Neural cell (in vitro differentiated cells): ENCODE measurements at regions not wholly inside any gene's neighbourhood (a gene's known extent, or its start where the extent isn't known, plus 50 kb on each side); places are given as distances from the start of the nearest gene placed in this dataset.
"Not testable (repeated sequence)": the region's sequence is repeated elsewhere in the genome, so short reads cannot be mapped to it uniquely, and the experiment has no call there.

Experiments
- CTCF ChIP-seq: fragments of 450-650 bp; IDR thresholded peaks from 2 replicates; pipeline ENCODE4 v1.5.1; 2014; ENCODE audit warnings: antibody characterized with exemption, mild to moderate bottlenecking, moderate library complexity; ENCODE audit not compliant: poor library complexity, severe bottlenecking
- EP300 ChIP-seq: fragments of 450-650 bp; conservative IDR thresholded peaks from 2 replicates; pipeline ENCODE4 v1.6.1; 2014; ENCODE audit warnings: antibody characterized with exemption, mild to moderate bottlenecking, moderate library complexity; ENCODE audit not compliant: poor library complexity, severe bottlenecking
- EZH2 ChIP-seq: fragments of 200-600, 300-800 bp; shearing (Covaris generic), sonication (generic); IDR thresholded peaks from 2 replicates; pipeline ENCODE4 v1.6.1; 2014; ENCODE audit warnings: antibody characterized with exemption, low read length, borderline replicate concordance, mild to moderate bottlenecking; ENCODE audit not compliant: insufficient read depth, poor library complexity, severe bottlenecking
- MXI1 ChIP-seq: fragments of 450-650 bp; conservative IDR thresholded peaks from 2 replicates; pipeline ENCODE4 v1.6.1; 2014; ENCODE audit warnings: antibody characterized with exemption, mild to moderate bottlenecking; ENCODE audit not compliant: poor library complexity, severe bottlenecking
- RAD21 ChIP-seq: fragments of 450-650 bp; conservative IDR thresholded peaks from 2 replicates; pipeline ENCODE4 v1.6.1; 2014; ENCODE audit warnings: antibody characterized with exemption, mild to moderate bottlenecking, moderate library complexity
- REST ChIP-seq: IDR thresholded peaks from 2 replicates; pipeline ENCODE4 v1.6.1; 2012; ENCODE audit warnings: borderline replicate concordance
- TAF1 ChIP-seq: IDR thresholded peaks from 2 replicates; pipeline ENCODE4 v1.6.1; 2012; ENCODE audit warnings: low read depth

- not testable (repeated sequence) for TF ChIP-seq RAD21, CTCF, REST, EZH2, EP300, TAF1, MXI1
Observed at GRCh38 chr9:78431039-78431438, 134.1 kb downstream of the PSAT1 start.
